OCI-LY1 (cell line): ENCODE measurements at regions not wholly inside any gene's neighbourhood (a gene's known extent, or its start where the extent isn't known, plus 50 kb on each side); places are given as distances from the start of the nearest gene placed in this dataset.

ENCODE experiments used
- H2AFZ ChIP-seq: fragments of 200-600 bp; sonication (generic), shearing (Covaris generic); 2 replicates; pipeline ENCODE4 v1.6.0; 2014; ENCODE audit warnings: antibody characterized with exemption, mild to moderate bottlenecking, low read length
- H3F3A ChIP-seq: fragments of 200-600 bp; sonication (generic), shearing (Covaris generic); 2 replicates; pipeline ENCODE4 v1.6.0; 2014; ENCODE audit warnings: mild to moderate bottlenecking, antibody characterized with exemption, low read length, moderate library complexity; ENCODE audit not compliant: insufficient read depth
- H3K27ac ChIP-seq: fragments of 200-600 bp; sonication (generic); 2 replicates; pipeline ENCODE4 v1.5.1; 2014; ENCODE audit warnings: low read length, mixed run types, mild to moderate bottlenecking, low read depth; ENCODE audit not compliant: poor library complexity, severe bottlenecking
- H3K27me3 ChIP-seq: fragments of 200-600 bp; sonication (generic); 2 replicates; pipeline ENCODE4 v1.6.0; 2014; ENCODE audit warnings: antibody characterized with exemption, mild to moderate bottlenecking, low read length, moderate library complexity; ENCODE audit not compliant: insufficient read depth
- H3K36me3 ChIP-seq: fragments of 200-600 bp; sonication (generic); 2 replicates; pipeline ENCODE4 v1.6.1; 2014; ENCODE audit warnings: mild to moderate bottlenecking, antibody characterized with exemption, low read length, moderate library complexity, mixed read lengths; ENCODE audit not compliant: insufficient read depth
- H3K4me1 ChIP-seq: fragments of 200-600 bp; sonication (generic); 2 replicates; pipeline ENCODE4 v1.5.1; 2014; ENCODE audit warnings: mild to moderate bottlenecking, low read length, moderate library complexity; ENCODE audit not compliant: insufficient read depth, severe bottlenecking
- H3K4me2 ChIP-seq: fragments of 200-600 bp; sonication (generic), shearing (Covaris generic); 2 replicates; pipeline ENCODE4 v1.6.1; 2014; ENCODE audit warnings: low read length
- H3K4me3 ChIP-seq: fragments of 200-600 bp; sonication (generic); 2 replicates; pipeline ENCODE4 v1.5.1; 2014; ENCODE audit warnings: low read length, low read depth, mild to moderate bottlenecking, mixed read lengths; ENCODE audit not compliant: poor library complexity, severe bottlenecking
- H3K79me2 ChIP-seq: fragments of 200-600 bp; shearing (Covaris generic); 2 replicates; pipeline ENCODE4 v1.6.1; 2016; ENCODE audit warnings: mixed run types, low read length, mixed read lengths; ENCODE audit not compliant: insufficient read depth
- H3K9ac ChIP-seq: fragments of 200-600 bp; sonication (generic), shearing (Covaris generic); 2 replicates; pipeline ENCODE4 v1.6.1; 2014; ENCODE audit warnings: mild to moderate bottlenecking, low read length, mixed read lengths
- H3K9me2 ChIP-seq: fragments of 200-600 bp; sonication (generic), shearing (Covaris generic); 2 replicates; pipeline ENCODE4 v1.6.1; 2014; ENCODE audit warnings: low read depth, mild to moderate bottlenecking, low read length, mixed read lengths
- H3K9me3 ChIP-seq: fragments of 200-600 bp; shearing (Covaris generic); 2 replicates; pipeline ENCODE4 v1.6.1; 2014; ENCODE audit warnings: low read length, mixed read lengths
- H4K20me1 ChIP-seq: fragments of 200-600 bp; sonication (generic), shearing (Covaris generic); 2 replicates; pipeline ENCODE4 v1.6.0; 2016; ENCODE audit warnings: mild to moderate bottlenecking, low read length; ENCODE audit not compliant: insufficient read depth
- CTCF ChIP-seq: fragments of 200-600 bp; sonication (generic), shearing (Covaris generic); IDR thresholded peaks from 2 replicates; pipeline ENCODE4 v1.5.1; 2017; ENCODE audit warnings: mild to moderate bottlenecking, antibody characterized with exemption, low read length, moderate library complexity, mixed read lengths
- EZH2 ChIP-seq: fragments of 200-600 bp; sonication (generic), shearing (Covaris generic); IDR thresholded peaks from 2 replicates; pipeline ENCODE4 v1.8.0; 2017; ENCODE audit warnings: borderline replicate concordance, mixed run types, mild to moderate bottlenecking, antibody characterized with exemption, low read length, moderate library complexity, mixed read lengths

DNA sequence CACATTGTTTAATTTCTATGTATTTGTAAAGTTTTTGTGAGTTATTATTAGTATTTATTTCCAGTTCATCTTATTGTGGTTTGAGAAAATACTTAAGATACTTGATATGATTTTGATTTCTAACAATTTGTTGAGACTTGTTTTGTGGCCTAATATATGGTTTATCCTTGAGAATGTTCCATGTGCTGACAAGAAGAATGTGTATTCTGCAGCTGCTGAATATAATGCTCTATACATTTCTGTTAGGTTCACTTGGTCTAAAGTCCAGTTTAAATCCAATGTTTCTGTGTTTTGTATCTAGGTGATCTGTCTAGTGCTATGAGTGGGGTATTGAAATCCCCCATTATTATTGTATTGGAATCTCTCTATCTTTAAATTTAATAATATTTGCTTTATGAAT is 201.3 kb downstream of the FSIP2 start:
- H3K36me3 ChIP-seq: no peaks in the 10 kb centered on the region
- H3K4me3 ChIP-seq: no peak overlapping the region
- TF ChIP-seq CTCF (no peak), EZH2 (no peak)
- no peaks in the 10 kb centered on the region for H3K9me2 ChIP-seq
- no peak overlapping the region for H3K4me2 ChIP-seq
- 0 out of 2 replicates have a peak, but pooled peaks cover 5% of the 10 kb centered on the region for H3K9me3 ChIP-seq
- no peaks in the 10 kb centered on the region for H3K79me2 ChIP-seq
- no peak overlapping the region for H3K27ac ChIP-seq
- no peaks in the 10 kb centered on the region for H3F3A ChIP-seq
- no peaks in the 10 kb centered on the region for H4K20me1 ChIP-seq
- H2AFZ ChIP-seq: no peak overlapping the region
- no peaks in the 10 kb centered on the region for H3K27me3 ChIP-seq
- no peaks in the 10 kb centered on the region for H3K4me1 ChIP-seq
- H3K9ac ChIP-seq: no peak overlapping the region

GRCh38 chr2:185942855-185943254 is 204.3 kb downstream of the FSIP2 start:
- Histone ChIP-seq H3K36me3 (no peaks in the 10 kb centered on the region), H3K27me3 (no peaks in the 10 kb centered on the region), H3K9me3 (0 out of 2 replicates have a peak, but pooled peaks cover 5% of the 10 kb centered on the region), H2AFZ (no peak overlapping the region), H3K79me2 (no peaks in the 10 kb centered on the region), H3F3A (no peaks in the 10 kb centered on the region), H3K27ac (no peak overlapping the region), H3K4me2 (no peak overlapping the region), H3K9me2 (no peaks in the 10 kb centered on the region), H3K4me1 (no peaks in the 10 kb centered on the region), H3K4me3 (no peak overlapping the region), H4K20me1 (no peaks in the 10 kb centered on the region), H3K9ac (no peak overlapping the region)
- TF ChIP-seq CTCF (no peak), EZH2 (no peak)

DNA sequence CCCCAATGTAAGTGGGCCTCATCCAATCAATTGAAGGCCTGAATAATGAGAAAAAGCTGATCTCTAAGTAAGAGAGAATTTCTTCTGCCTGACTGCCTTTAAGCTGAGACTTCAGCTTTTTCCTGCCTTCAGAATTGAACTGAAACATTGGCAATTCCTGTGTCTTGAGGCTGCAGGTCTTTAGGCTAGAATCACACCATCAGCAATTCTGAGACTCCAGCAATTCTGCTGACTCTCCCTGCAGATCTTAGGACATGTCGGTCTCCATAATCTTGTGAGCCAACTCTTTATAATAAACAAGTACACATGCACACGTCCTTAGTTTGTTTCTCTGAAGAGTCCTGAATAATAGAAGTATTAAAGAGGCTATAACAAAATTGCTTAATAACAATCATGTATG is 209.1 kb downstream of the FSIP2 start:
- H3K4me1 ChIP-seq: no peaks in the 10 kb centered on the region
- H3K9me2 ChIP-seq: no peaks in the 10 kb centered on the region
- H3K27ac ChIP-seq: no peak overlapping the region
- no peaks in the 10 kb centered on the region for H3K36me3 ChIP-seq
- H4K20me1 ChIP-seq: no peaks in the 10 kb centered on the region
- TF ChIP-seq CTCF (no peak), EZH2 (no peak)
- H2AFZ ChIP-seq: no peak overlapping the region
- 0 out of 2 replicates have a peak, but pooled peaks cover 1% of the 10 kb centered on the region for H3K9me3 ChIP-seq
- no peak overlapping the region for H3K9ac ChIP-seq
- H3K79me2 ChIP-seq: no peaks in the 10 kb centered on the region
- no peak overlapping the region for H3K4me2 ChIP-seq
- no peak overlapping the region for H3K4me3 ChIP-seq
- H3F3A ChIP-seq: no peaks in the 10 kb centered on the region
- no peaks in the 10 kb centered on the region for H3K27me3 ChIP-seq
